BE2C (cell line): ENCODE measurements at regions not wholly inside any gene's neighbourhood (a gene's known extent, or its start where the extent isn't known, plus 50 kb on each side); places are given as distances from the start of the nearest gene placed in this dataset.

Experiments
- DNase-seq: peaks from one replicate; pipeline ENCODE4 v3.0.0-alpha.2; 2020
- H3K27me3 ChIP-seq: fragments of 250-450 bp; sonication (Bioruptor Pico); 2 replicates; pipeline ENCODE4 v1.5.1; 2020; ENCODE audit warnings: mild to moderate bottlenecking
- H3K36me3 ChIP-seq: fragments of 250-450 bp; sonication (Bioruptor Pico); 2 replicates; pipeline ENCODE4 v1.5.1; 2020; ENCODE audit warnings: mild to moderate bottlenecking
- H3K4me1 ChIP-seq: fragments of 250-450 bp; sonication (Bioruptor Pico); 2 replicates; pipeline ENCODE4 v1.5.1; 2020
- H3K4me3 ChIP-seq: 2 replicates; pipeline ENCODE4 v1.5.1; 2011; ENCODE audit warnings: low read depth, low read length
- H3K9me3 ChIP-seq: fragments of 250-450 bp; sonication (Bioruptor Pico); 2 replicates; pipeline ENCODE4 v1.5.1; 2020
- TF ChIP-seq, protein P1 (sequence below): IDR thresholded peaks from 2 replicates; pipeline ENCODE4 v1.5.1; 2012; ENCODE audit warnings: mild to moderate bottlenecking, low read depth, low read length

DNA sequence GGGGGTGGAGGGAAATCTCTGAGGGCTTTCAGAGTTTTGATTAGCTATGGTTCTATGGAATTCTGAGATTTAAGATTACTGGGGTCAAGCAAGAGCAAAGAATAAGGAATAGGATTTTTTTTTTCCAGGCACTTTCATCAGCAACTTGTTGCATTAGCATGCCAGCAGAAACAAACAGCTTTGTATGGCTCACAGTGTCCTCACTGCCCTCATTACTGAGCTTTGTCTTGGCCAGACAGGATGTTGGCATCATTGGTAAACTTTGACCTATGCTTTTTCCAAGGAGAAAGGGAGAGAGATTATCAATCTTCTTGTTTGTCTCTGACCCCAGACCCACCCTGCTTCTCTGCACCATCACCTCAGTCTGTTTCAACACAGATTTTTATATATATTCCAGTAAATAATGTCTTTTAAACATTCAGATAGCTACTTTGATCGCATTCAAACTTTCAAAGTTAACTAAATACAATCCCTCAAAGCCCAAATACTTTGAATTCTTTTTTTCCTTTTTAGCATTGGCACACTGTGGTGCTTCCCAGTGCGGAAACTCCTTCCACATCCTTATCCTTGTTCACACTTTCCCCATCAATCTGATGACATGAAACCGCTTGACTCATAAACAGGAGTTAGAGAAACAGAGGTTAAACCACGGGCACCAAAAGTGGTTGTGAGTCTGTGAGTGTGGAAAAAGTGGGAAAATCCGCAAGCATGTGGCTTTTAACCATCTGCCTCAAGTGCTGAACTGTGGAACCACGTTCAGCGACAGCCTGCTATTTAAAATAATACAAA, 282.2 kb upstream of the FAR2 start:
- H3K27me3 ChIP-seq = peaks cover 5% of the 10 kb centered on the region; the same call in 1 of the 2 replicates
- no peaks in the 10 kb centered on the region for H3K9me3 ChIP-seq
- H3K4me1 ChIP-seq = peaks cover 5% of the 10 kb centered on the region; the same call in 1 of the 2 replicates
- H3K4me3 ChIP-seq = no peak overlapping the region
- TF ChIP-seq, protein P1, sequence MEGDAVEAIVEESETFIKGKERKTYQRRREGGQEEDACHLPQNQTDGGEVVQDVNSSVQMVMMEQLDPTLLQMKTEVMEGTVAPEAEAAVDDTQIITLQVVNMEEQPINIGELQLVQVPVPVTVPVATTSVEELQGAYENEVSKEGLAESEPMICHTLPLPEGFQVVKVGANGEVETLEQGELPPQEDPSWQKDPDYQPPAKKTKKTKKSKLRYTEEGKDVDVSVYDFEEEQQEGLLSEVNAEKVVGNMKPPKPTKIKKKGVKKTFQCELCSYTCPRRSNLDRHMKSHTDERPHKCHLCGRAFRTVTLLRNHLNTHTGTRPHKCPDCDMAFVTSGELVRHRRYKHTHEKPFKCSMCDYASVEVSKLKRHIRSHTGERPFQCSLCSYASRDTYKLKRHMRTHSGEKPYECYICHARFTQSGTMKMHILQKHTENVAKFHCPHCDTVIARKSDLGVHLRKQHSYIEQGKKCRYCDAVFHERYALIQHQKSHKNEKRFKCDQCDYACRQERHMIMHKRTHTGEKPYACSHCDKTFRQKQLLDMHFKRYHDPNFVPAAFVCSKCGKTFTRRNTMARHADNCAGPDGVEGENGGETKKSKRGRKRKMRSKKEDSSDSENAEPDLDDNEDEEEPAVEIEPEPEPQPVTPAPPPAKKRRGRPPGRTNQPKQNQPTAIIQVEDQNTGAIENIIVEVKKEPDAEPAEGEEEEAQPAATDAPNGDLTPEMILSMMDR = no peak
- DNase-seq = no peak
- no peaks in the 10 kb centered on the region for H3K36me3 ChIP-seq

DNA sequence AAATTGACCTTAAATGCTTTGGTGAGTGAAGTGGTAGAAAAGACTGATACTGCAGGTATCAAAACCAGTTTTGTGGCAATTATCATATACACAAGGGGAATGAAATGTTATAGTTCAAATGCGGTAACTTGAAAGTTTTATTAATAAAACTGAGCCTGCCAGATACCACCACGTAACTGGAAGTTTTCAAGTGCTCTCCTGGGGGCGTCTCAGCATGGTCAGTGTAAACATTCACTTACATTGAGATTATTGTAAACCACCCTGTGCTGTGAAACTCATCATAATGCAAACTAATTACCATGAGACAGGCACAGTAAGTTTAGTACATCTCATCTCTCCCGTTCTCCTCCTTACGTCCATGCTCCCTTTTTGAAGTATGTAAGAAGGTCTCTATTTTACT, 280.7 kb upstream of the FAR2 start:
- no peaks in the 10 kb centered on the region for H3K9me3 ChIP-seq

DNA sequence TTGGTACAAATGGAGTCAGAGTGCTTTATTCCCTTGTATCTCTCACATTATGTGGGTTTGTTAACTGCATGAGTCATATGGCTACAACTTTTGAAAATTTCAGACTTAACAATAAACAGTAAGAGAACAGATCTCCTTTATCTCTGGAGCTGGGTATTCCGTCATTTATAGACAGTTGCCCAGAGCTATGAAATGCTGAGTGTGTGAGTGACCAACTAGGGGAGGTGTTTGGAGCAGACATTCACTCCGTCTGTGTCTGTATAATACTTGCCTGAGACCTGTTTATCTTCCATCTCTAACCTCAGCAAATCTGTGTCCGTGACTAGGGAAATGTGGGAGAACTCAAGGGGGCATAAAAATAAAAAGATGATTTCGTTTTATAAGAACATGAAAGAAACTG, 279.9 kb upstream of the FAR2 start:
- no peaks in the 10 kb centered on the region for H3K36me3 ChIP-seq
- H3K9me3 ChIP-seq = no peaks in the 10 kb centered on the region
- TF ChIP-seq, protein P1 = no peak
- no peak overlapping the region for H3K4me3 ChIP-seq
- peaks cover 5% of the 10 kb centered on the region; the same call in 1 of the 2 replicates for H3K4me1 ChIP-seq
- 0 out of 2 replicates have a peak, but pooled peaks cover under 1% of the 10 kb centered on the region for H3K27me3 ChIP-seq
- no peak for DNase-seq

More for the DNA sequence above, 280.7 kb upstream of the FAR2 start:
- TF ChIP-seq, protein P1 = no peak
- Histone ChIP-seq H3K4me3 (no peak overlapping the region), H3K27me3 (0 out of 2 replicates have a peak, but pooled peaks cover 2% of the 10 kb centered on the region), H3K4me1 (peaks cover 5% of the 10 kb centered on the region; the same call in 1 of the 2 replicates), H3K36me3 (no peaks in the 10 kb centered on the region)
- DNase-seq = no peak

DNA sequence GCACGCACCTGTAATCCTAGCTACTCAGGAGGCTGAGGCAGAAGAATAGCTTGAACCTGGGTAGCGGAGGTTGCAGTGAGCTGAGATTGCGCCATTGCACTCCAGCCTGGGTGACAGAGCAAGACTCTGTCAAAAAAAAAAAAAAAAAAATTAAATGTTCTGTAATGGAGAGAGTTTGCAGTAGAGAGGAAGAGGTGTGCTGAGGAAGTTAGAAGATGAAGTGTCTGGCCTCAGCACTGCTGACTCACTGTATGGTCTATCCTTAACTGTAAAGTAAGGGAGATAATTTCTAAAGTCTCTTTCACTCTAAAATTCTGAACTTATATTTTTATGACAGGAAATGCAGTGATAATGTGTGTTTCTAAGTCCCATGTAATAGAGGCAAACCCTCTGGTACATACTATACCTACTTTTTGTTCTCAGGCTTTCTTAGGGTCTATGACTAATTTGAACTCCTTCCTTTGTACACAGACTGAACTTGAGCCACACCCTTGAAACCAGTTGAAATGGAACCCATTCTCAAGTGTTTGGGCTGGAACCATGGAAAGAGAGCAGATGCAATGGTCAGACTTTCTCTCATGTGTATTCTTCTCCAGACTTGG, 278.1 kb upstream of the FAR2 start:
- Histone ChIP-seq H3K9me3 (no peaks in the 10 kb centered on the region), H3K36me3 (no peaks in the 10 kb centered on the region), H3K27me3 (no peaks in the 10 kb centered on the region), H3K4me1 (peaks cover 5% of the 10 kb centered on the region; the same call in 1 of the 2 replicates), H3K4me3 (no peak overlapping the region)
- DNase-seq = no peak
- TF ChIP-seq, protein P1 = no peak

DNA sequence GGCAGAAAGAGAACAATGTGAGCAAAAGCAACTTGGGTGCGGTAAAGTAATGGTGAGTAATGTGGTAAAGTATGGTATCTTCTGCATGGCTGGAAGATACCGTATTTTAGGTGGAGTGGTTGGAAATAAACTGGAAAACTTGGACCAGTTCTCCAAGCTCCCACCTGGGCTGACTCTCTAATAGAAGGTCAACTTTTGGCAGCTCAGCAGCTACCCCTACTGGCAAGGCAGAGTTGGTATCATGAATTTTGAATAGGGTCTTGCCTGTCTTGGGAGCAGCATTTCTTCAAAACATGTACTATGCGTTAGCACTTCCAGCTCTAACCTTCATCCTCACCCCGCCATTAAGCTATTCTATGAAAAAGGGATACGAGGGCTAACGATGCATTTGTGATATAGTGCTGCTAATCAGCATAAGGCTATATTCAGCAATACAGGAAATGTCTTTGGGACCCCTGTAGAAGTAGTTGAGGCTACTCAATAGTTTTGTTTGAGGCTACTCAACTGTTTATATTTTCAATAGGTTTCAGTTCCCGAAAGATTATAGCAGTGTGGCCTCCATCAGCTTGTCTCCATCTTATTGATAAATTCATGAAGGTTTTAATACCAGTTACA, 276.3 kb upstream of the FAR2 start:
- Histone ChIP-seq H3K36me3 (no peaks in the 10 kb centered on the region), H3K9me3 (no peaks in the 10 kb centered on the region), H3K4me3 (no peak overlapping the region), H3K27me3 (no peaks in the 10 kb centered on the region), H3K4me1 (peaks cover 5% of the 10 kb centered on the region; the same call in 1 of the 2 replicates)
- TF ChIP-seq, protein P1 = peak; percentile 97
- DNase-seq = peak; percentile 77
